ENCODE measurements at regions not wholly inside any gene's neighbourhood (a gene's known extent, or its start where the extent isn't known, plus 50 kb on each side); places are given as distances from the start of the nearest gene placed in this dataset.

DNA sequence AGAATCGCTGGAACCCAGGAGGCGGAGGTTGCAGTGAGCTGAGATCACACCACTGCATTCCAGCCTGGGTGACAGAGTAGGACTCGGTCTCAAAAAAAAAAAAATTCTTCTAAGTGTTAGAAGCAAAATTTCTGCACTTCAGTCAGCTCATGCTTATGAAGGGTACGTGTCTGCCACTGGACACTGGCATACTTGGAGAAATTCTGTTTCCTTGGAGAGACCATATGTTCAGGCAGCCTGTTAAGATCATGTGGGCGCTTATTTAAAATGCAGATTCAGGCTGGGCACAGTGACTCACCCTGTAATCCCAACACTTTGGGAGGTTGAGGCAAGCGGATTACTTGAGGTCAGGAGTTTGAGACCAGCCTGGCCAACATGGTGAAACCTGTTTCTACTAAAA, 85.6 kb upstream of the IQSEC1 start:
- TF ChIP-seq, protein P1, sequence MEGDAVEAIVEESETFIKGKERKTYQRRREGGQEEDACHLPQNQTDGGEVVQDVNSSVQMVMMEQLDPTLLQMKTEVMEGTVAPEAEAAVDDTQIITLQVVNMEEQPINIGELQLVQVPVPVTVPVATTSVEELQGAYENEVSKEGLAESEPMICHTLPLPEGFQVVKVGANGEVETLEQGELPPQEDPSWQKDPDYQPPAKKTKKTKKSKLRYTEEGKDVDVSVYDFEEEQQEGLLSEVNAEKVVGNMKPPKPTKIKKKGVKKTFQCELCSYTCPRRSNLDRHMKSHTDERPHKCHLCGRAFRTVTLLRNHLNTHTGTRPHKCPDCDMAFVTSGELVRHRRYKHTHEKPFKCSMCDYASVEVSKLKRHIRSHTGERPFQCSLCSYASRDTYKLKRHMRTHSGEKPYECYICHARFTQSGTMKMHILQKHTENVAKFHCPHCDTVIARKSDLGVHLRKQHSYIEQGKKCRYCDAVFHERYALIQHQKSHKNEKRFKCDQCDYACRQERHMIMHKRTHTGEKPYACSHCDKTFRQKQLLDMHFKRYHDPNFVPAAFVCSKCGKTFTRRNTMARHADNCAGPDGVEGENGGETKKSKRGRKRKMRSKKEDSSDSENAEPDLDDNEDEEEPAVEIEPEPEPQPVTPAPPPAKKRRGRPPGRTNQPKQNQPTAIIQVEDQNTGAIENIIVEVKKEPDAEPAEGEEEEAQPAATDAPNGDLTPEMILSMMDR (IDR thresholded peaks at IDR 0.05; ENCODE audit: insufficient read depth, low read length), result no peak
- TF ChIP-seq, protein P2, sequence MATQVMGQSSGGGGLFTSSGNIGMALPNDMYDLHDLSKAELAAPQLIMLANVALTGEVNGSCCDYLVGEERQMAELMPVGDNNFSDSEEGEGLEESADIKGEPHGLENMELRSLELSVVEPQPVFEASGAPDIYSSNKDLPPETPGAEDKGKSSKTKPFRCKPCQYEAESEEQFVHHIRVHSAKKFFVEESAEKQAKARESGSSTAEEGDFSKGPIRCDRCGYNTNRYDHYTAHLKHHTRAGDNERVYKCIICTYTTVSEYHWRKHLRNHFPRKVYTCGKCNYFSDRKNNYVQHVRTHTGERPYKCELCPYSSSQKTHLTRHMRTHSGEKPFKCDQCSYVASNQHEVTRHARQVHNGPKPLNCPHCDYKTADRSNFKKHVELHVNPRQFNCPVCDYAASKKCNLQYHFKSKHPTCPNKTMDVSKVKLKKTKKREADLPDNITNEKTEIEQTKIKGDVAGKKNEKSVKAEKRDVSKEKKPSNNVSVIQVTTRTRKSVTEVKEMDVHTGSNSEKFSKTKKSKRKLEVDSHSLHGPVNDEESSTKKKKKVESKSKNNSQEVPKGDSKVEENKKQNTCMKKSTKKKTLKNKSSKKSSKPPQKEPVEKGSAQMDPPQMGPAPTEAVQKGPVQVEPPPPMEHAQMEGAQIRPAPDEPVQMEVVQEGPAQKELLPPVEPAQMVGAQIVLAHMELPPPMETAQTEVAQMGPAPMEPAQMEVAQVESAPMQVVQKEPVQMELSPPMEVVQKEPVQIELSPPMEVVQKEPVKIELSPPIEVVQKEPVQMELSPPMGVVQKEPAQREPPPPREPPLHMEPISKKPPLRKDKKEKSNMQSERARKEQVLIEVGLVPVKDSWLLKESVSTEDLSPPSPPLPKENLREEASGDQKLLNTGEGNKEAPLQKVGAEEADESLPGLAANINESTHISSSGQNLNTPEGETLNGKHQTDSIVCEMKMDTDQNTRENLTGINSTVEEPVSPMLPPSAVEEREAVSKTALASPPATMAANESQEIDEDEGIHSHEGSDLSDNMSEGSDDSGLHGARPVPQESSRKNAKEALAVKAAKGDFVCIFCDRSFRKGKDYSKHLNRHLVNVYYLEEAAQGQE (IDR thresholded peaks at IDR 0.05; ENCODE audit: insufficient replicate concordance, low read depth), result no peak
- TF ChIP-seq POLR2AphosphoS5 (IDR thresholded peaks at IDR 0.05; ENCODE audit: low read depth) (no peak), GABPA (IDR thresholded peaks at IDR 0.05; ENCODE audit: low read depth) (no peak), SPI1 (IDR thresholded peaks at IDR 0.05; ENCODE audit: borderline replicate concordance, low read depth) (no peak)

Measured in HL-60 (cell line).